ENCODE measurements at regions not wholly inside any gene's neighbourhood (a gene's known extent, or its start where the extent isn't known, plus 50 kb on each side); places are given as distances from the start of the nearest gene placed in this dataset.
"Not testable (repeated sequence)": the region's sequence is repeated elsewhere in the genome, so short reads cannot be mapped to it uniquely, and the experiment has no call there.

- H3K36me3 Mint-ChIP-seq (ENCODE audit: insufficient read depth); ATAC-seq; DNase-seq; H3K27me3 Mint-ChIP-seq (ENCODE audit: low read depth); H3K4me3 Mint-ChIP-seq; H3K4me1 Mint-ChIP-seq (ENCODE audit: low read depth): not testable (repeated sequence)
- H3K9me3 Mint-ChIP-seq, result peaks cover 12% of the 10 kb centered on the region
These were observed 474.2 kb upstream of the MDGA2 start for GRCh38 chr14:48149624-48150023.

DNA sequence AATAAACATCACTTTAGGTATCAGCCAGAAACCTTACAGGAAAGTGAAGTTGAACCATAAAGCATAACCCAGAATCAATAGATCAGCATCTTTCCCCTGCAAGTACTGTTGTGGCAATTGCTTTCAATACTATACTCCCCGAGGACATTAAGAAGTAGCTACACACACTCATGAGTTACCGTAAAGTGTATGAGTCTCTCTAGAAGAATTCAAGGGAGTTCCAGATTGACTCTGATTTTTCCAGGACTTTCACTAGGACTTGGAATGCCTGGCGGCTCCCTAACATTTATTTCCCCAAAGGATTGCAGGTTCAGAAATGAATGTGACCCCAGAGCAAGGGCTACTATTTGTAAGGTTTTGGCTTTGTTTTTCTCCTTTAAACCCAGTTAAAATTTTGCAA, 465.4 kb upstream of the MDGA2 start:
- Mint-ChIP-seq H3K9me3 (peaks cover 9% of the 10 kb centered on the region), H3K4me1 (ENCODE audit: low read depth) (no peaks in the 10 kb centered on the region), H3K27me3 (ENCODE audit: low read depth) (no peaks in the 10 kb centered on the region), H3K4me3 (no peak overlapping the region), H3K36me3 (ENCODE audit: insufficient read depth) (no peaks in the 10 kb centered on the region)
- ATAC-seq (no peak), DNase-seq (no peak)

- Mint-ChIP-seq H3K36me3 (ENCODE audit: insufficient read depth) (no peaks in the 10 kb centered on the region), H3K4me1 (ENCODE audit: low read depth) (no peaks in the 10 kb centered on the region), H3K27me3 (ENCODE audit: low read depth) (no peaks in the 10 kb centered on the region), H3K4me3 (no peak overlapping the region), H3K9me3 (no peaks in the 10 kb centered on the region)
- ATAC-seq, result no peak
- DNase-seq, result no peak
These were observed 454.1 kb upstream of the MDGA2 start for GRCh38 chr14:48129472-48129871.

DNA sequence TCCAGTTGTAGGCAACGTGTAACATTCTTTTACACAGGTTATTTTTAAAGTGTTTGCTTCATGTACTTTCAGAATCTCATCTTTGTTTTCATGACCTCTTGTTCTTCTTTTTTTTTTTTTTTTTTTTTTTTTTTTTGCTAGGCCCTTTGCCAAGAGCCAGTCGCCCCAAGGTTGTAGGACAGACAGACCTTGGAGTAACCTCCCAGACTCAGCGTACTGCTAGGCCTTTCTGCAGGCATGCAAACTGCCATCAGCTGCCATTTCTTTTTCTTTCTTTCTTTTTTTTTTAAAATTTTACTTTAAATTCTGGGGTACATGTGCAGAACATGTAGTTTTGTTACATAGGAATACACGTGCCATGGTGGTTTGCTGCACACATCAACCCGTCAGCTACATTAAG, 452.3 kb upstream of the MDGA2 start:
- no peaks in the 10 kb centered on the region for H3K27me3 Mint-ChIP-seq (ENCODE audit: low read depth)
- no peaks in the 10 kb centered on the region for H3K36me3 Mint-ChIP-seq (ENCODE audit: insufficient read depth)
- DNase-seq (no peak), ATAC-seq (no peak)
- no peaks in the 10 kb centered on the region for H3K9me3 Mint-ChIP-seq
- no peaks in the 10 kb centered on the region for H3K4me1 Mint-ChIP-seq (ENCODE audit: low read depth)
- H3K4me3 Mint-ChIP-seq, result no peak overlapping the region

GRCh38 chr14:48125654-48126053, 450.2 kb upstream of the MDGA2 start:
- ATAC-seq (no peak), DNase-seq (no peak)
- Mint-ChIP-seq H3K4me1 (ENCODE audit: low read depth) (no peaks in the 10 kb centered on the region), H3K27me3 (ENCODE audit: low read depth) (no peaks in the 10 kb centered on the region), H3K4me3 (no peak overlapping the region), H3K36me3 (ENCODE audit: insufficient read depth) (no peaks in the 10 kb centered on the region), H3K9me3 (no peaks in the 10 kb centered on the region)

GRCh38 chr14:48113713-48114112, 438.3 kb upstream of the MDGA2 start:
- no peak for ATAC-seq
- Mint-ChIP-seq H3K36me3 (ENCODE audit: insufficient read depth) (no peaks in the 10 kb centered on the region), H3K4me1 (ENCODE audit: low read depth) (no peaks in the 10 kb centered on the region), H3K27me3 (ENCODE audit: low read depth) (no peaks in the 10 kb centered on the region), H3K4me3 (no peak overlapping the region), H3K9me3 (peaks cover 10% of the 10 kb centered on the region)
- no peak for DNase-seq

DNA sequence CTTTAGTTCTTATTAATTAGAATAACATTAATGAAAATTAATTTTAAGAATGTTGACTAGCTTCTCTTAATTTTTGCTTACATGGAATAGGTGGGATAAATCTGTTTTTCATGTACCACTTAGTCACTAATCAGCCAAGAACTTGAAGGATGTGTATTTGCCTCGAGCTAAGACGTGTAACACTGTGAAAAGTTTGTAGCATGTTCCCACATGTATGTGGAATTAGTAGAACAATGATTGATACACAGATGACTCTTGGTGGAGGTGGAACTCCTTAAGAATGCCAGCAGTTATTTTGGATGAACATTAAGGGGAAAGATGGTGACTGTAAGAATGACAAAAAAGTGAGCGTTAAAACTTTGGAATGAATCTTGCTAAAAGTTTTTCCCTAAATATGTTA, 435.7 kb upstream of the MDGA2 start:
- Mint-ChIP-seq H3K4me3 (no peak overlapping the region), H3K27me3 (ENCODE audit: low read depth) (no peaks in the 10 kb centered on the region), H3K9me3 (peaks cover 10% of the 10 kb centered on the region), H3K36me3 (ENCODE audit: insufficient read depth) (no peaks in the 10 kb centered on the region), H3K4me1 (ENCODE audit: low read depth) (no peaks in the 10 kb centered on the region)
- DNase-seq (no peak), ATAC-seq (no peak)

DNA sequence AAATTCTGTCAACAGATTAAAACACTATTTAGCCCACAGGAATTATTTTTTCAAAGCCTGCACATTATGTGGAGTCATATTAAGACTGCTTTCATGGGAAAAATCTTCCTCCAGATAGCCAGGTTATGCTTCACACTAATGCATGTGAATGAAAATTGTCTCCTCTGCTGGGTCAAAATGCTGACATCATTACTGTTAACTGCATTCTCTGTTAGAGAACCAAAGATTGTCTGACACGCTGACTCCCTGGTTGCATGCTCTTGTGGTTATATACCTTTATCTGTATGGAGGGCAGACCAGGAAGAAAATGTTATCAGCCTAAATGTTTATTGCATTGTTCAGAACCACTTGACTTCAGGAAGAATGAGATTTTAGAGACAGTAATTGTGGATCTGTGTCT, 432.2 kb upstream of the MDGA2 start:
- no peaks in the 10 kb centered on the region for H3K36me3 Mint-ChIP-seq (ENCODE audit: insufficient read depth)
- DNase-seq (no peak), ATAC-seq (no peak)
- H3K27me3 Mint-ChIP-seq (ENCODE audit: low read depth), result no peaks in the 10 kb centered on the region
- H3K9me3 Mint-ChIP-seq, result peaks cover 12% of the 10 kb centered on the region
- H3K4me1 Mint-ChIP-seq (ENCODE audit: low read depth), result no peaks in the 10 kb centered on the region
- H3K4me3 Mint-ChIP-seq, result no peak overlapping the region

DNA sequence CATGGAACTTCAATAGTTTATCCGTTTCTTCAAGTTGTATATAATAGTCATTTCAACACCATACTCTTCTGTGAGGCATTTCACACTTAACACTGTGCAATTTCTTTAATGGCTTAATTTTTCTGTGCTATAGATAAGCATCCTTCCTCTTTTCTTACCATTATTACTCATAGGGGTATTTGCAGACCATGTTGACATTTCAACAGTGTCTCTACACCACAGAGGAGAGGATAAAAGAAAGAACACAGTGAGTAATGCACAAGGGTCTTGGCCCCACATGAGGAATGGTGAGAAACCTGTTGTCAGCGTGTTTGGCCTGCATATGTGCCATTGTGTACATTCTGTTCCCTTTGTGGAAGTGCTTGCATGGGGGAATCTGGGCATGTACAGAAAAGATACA, 421.5 kb upstream of the MDGA2 start:
- no peak for ATAC-seq
- H3K27me3 Mint-ChIP-seq (ENCODE audit: low read depth), result no peaks in the 10 kb centered on the region
- peaks cover 21% of the 10 kb centered on the region for H3K9me3 Mint-ChIP-seq
- no peaks in the 10 kb centered on the region for H3K4me1 Mint-ChIP-seq (ENCODE audit: low read depth)
- H3K4me3 Mint-ChIP-seq, result no peak overlapping the region
- no peak for DNase-seq
- H3K36me3 Mint-ChIP-seq (ENCODE audit: insufficient read depth), result no peaks in the 10 kb centered on the region

DNA sequence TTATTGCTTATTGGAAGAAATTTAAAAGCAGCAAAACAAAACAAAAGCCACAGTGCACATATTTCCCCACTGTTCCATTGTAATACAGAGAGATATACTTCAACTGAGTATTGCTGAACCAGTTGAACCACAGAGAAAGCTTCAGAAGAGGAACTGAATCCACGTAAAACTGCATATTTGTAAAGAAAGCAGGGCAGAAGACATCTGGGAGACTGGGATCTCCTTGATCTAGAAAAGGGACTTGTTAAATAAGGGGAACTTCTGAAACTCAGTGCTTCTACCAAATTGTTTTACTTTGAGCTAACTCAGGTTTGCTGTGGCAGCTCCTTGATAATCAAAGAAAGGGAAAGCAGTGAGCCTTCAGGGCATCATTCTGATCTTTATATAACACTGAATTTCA, 411.1 kb upstream of the MDGA2 start:
- Mint-ChIP-seq H3K36me3 (ENCODE audit: insufficient read depth) (no peaks in the 10 kb centered on the region), H3K27me3 (ENCODE audit: low read depth) (no peaks in the 10 kb centered on the region), H3K4me3 (no peak overlapping the region), H3K4me1 (ENCODE audit: low read depth) (no peaks in the 10 kb centered on the region), H3K9me3 (peaks cover 18% of the 10 kb centered on the region)
- ATAC-seq (no peak), DNase-seq (no peak)

- Mint-ChIP-seq H3K4me3 (no peak overlapping the region), H3K4me1 (ENCODE audit: low read depth) (no peaks in the 10 kb centered on the region), H3K27me3 (ENCODE audit: low read depth) (no peaks in the 10 kb centered on the region), H3K36me3 (ENCODE audit: insufficient read depth) (no peaks in the 10 kb centered on the region), H3K9me3 (peaks cover 16% of the 10 kb centered on the region)
- DNase-seq (no peak), ATAC-seq (no peak)
These were observed 400.1 kb upstream of the MDGA2 start for GRCh38 chr14:48075487-48075886.

DNA sequence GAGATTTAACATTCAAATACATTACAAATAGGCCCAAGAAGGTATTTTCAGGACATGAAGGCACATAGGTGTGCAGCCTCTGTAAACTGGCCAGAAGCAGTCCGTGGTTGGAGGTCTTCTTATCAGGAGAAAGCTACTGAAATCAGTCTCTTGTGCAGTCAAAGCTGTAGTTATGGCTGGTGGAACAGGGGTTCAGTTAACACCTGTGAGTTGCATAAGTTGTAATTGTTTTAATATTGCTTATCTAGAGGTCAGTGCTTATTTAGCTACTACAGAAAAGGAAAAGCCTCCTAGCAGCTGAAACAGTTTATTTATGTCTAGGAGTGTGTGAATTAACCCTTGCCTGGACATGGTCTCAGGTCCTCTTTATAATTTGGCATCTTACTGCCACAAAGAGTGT, 377.6 kb upstream of the MDGA2 start:
- Mint-ChIP-seq H3K36me3 (ENCODE audit: insufficient read depth) (no peaks in the 10 kb centered on the region), H3K9me3 (peaks cover 5% of the 10 kb centered on the region), H3K27me3 (ENCODE audit: low read depth) (no peaks in the 10 kb centered on the region), H3K4me1 (ENCODE audit: low read depth) (no peaks in the 10 kb centered on the region), H3K4me3 (no peak overlapping the region)
- DNase-seq (no peak), ATAC-seq (no peak)

DNA sequence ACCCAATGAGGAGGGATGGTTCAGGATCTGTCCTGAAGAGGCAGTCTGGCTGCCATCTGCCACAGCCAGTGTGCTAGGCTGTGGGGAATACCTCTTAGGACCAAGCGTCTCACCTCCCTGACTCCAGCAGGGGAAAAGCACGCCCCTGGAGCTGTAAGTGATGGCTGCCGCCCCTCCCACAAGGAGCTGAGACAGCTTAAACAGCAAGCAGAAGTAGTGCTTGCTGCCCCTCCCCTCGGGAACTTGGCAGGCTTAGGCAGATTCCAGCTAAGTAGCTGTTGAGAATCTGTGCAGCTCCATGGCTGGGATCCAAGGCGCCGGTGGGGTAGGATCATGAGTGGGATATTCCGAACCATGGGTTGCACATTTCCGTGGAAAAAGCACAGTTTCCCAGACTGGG, 360.4 kb upstream of the MDGA2 start:
- H3K27me3 Mint-ChIP-seq (ENCODE audit: low read depth), result no peaks in the 10 kb centered on the region
- DNase-seq (no peak), ATAC-seq (no peak)
- H3K36me3 Mint-ChIP-seq (ENCODE audit: insufficient read depth), result no peaks in the 10 kb centered on the region
- H3K4me3 Mint-ChIP-seq, result no peak overlapping the region
- peaks cover 24% of the 10 kb centered on the region for H3K9me3 Mint-ChIP-seq
- no peaks in the 10 kb centered on the region for H3K4me1 Mint-ChIP-seq (ENCODE audit: low read depth)

DNA sequence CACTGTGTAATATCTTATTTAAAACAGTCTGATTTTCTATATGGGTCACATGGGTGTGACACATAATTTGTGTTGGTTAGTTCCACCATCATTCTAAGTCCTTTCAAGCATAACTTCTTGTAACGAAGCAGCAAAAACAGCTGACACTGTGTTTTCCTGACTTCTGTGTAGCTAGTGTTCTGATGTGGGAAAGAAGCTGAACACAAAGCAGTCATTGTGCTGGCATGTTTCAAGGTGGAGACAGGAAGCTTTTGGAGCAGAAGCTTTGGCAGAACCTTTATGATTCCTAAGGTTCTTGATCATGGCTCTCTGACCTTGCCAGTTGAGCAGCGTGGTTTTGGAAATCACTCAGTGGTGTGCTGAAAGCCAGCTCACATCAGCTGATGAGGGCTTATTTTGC, 351.7 kb upstream of the MDGA2 start:
- Mint-ChIP-seq H3K4me1 (ENCODE audit: low read depth) (no peaks in the 10 kb centered on the region), H3K4me3 (no peak overlapping the region), H3K36me3 (ENCODE audit: insufficient read depth) (no peaks in the 10 kb centered on the region), H3K27me3 (ENCODE audit: low read depth) (no peaks in the 10 kb centered on the region), H3K9me3 (peaks cover 3% of the 10 kb centered on the region)
- DNase-seq, result no peak
- ATAC-seq, result no peak

- Mint-ChIP-seq H3K36me3 (ENCODE audit: insufficient read depth) (no peaks in the 10 kb centered on the region), H3K27me3 (ENCODE audit: low read depth) (no peaks in the 10 kb centered on the region), H3K4me1 (ENCODE audit: low read depth) (no peaks in the 10 kb centered on the region), H3K9me3 (peaks cover 3% of the 10 kb centered on the region), H3K4me3 (no peak overlapping the region)
- DNase-seq (no peak), ATAC-seq (no peak)
These were observed 348.5 kb upstream of the MDGA2 start for GRCh38 chr14:48023881-48024280.

- not testable (repeated sequence) for H3K36me3 Mint-ChIP-seq (ENCODE audit: insufficient read depth); H3K4me3 Mint-ChIP-seq; ATAC-seq; H3K27me3 Mint-ChIP-seq (ENCODE audit: low read depth); H3K4me1 Mint-ChIP-seq (ENCODE audit: low read depth); DNase-seq
- H3K9me3 Mint-ChIP-seq, result peaks cover 16% of the 10 kb centered on the region
These were observed 336.1 kb upstream of the MDGA2 start for GRCh38 chr14:48011484-48011883.
